D721Med (cell line): ENCODE measurements at regions not wholly inside any gene's neighbourhood (a gene's known extent, or its start where the extent isn't known, plus 50 kb on each side); places are given as distances from the start of the nearest gene placed in this dataset.

Experiments
- DNase-seq: peaks from one replicate; pipeline ENCODE4 v3.0.0; 2011; ENCODE audit warnings: low spot score; ENCODE audit not compliant: insufficient read length
- FAIRE-seq: peaks from 2 replicates; lab custom pipeline; 2011; peaks lifted over from hg19 to GRCh38; lab: Jason Lieb, UNC
- TF ChIP-seq, protein P1 (sequence below): IDR thresholded peaks from 2 replicates; pipeline ENCODE4 v1.5.1; 2012; ENCODE audit warnings: mild to moderate bottlenecking, control low read depth; ENCODE audit not compliant: insufficient read depth; ENCODE audit errors: missing control alignments

DNA sequence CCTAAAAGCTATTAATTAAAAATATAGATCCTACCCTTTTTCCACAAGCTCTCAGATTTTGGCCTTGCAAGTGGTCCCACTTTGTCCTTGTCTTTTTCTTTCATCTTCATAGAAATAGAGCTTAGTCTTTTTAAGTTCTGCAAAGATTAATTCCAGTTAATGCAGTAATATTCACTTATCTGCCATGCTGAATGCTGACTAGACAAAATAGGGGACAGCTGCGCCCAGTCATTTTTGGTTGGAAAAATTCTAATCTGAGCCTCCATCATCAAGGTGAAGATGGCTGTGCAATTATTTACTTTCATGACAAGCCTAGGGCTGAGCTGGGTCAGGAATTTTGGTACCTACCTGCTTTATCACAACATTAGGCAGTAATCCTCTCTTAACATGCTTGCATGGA is 241.3 kb upstream of the CXorf66 start:
- DNase-seq, result no peak
- TF ChIP-seq, protein P1, sequence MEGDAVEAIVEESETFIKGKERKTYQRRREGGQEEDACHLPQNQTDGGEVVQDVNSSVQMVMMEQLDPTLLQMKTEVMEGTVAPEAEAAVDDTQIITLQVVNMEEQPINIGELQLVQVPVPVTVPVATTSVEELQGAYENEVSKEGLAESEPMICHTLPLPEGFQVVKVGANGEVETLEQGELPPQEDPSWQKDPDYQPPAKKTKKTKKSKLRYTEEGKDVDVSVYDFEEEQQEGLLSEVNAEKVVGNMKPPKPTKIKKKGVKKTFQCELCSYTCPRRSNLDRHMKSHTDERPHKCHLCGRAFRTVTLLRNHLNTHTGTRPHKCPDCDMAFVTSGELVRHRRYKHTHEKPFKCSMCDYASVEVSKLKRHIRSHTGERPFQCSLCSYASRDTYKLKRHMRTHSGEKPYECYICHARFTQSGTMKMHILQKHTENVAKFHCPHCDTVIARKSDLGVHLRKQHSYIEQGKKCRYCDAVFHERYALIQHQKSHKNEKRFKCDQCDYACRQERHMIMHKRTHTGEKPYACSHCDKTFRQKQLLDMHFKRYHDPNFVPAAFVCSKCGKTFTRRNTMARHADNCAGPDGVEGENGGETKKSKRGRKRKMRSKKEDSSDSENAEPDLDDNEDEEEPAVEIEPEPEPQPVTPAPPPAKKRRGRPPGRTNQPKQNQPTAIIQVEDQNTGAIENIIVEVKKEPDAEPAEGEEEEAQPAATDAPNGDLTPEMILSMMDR, result no peak
- no peak for FAIRE-seq

DNA sequence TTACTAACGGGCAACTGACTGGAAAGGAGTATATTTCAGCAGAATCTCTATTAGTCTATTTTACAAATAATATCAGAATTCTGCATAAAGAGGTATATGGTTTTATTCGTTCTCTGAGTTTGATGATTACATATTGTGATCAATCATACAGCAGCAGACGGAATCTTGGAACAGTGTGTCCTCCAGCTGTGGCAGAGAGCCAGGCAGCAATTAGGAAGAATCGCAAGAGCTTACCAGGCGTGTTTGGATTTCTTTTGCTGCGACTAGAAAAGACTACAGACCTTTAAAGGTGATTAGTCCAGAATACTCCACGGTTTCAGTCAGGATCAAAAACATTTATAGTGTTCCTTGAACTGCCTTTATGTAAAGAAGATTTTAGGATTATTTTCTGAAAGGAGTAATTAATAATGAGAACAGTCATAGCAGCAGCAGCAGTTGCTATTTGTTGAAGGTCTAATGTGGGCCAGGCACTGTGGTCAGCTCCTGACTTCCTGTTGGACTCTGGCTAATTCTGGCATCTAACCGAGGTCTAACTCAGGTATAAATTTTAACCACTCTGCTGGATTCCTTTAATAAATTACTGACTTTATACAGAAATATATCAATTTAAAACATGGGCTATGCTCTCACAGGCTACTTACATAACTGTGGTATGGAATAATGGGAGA is 225.3 kb upstream of the CXorf66 start:
- TF ChIP-seq, protein P1, result no peak
- no peak for FAIRE-seq
- DNase-seq, result no peak

DNA sequence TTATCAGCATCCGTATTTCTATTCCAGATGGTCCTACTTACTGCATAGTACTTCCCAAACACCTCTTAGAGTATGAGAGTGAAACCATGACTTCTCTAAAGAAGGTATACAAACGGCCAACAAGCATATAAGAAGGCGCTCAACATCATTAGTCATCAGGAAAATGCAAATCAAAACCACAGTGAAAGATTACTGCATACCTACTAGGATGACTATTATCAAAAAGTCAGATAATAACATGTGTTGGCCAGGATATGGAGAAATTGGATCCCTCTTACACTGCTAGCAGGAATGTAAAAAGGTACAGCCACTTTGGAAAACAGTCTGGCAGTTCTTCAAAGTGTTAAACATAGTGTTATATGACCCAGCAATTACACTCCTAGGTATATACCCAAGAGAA is 215.3 kb upstream of the CXorf66 start:
- DNase-seq, result no peak
- no peak for FAIRE-seq
- TF ChIP-seq, protein P1, result no peak

DNA sequence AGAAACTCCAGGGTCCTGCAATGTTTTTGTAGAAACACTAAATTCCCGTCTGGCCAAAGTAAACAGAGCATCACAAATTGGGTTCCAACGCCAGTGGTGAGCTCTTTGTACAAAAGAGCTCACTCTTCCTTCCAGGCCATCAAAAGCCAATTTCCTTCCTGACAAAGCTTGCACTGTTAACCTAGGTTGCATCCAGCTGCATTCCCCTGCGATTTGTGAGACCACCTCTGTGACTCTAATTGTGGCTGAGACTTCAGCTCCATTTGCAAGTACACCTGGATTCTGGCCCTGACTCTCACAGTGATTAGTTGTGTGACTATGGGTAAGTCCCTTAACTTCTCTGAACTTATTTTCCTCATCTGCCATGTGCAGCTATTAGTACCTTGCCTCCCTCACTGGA is 212.5 kb upstream of the CXorf66 start:
- DNase-seq, result no peak
- FAIRE-seq, result no peak
- TF ChIP-seq, protein P1, result no peak

DNA sequence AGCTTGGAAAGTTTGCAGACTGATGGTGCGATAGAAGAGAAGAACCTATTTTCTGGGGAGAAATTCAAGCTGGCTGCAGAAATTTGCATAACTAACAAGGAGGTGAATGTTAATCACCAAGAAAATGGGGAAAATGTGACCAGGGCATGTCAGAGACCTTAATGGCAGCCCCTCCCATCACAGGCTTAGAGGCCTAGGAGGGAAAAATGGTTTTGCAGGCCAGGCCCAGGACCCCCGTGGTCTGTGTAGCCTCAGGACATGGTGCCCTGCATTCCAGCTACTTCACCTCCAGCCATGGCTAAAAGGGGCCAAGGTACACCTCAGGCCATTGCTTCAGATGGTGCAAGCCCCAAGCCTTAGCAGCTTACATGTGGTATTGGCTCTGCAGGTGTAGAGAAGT is 207.1 kb upstream of the CXorf66 start:
- FAIRE-seq, result no peak
- TF ChIP-seq, protein P1, result no peak
- DNase-seq, result no peak

DNA sequence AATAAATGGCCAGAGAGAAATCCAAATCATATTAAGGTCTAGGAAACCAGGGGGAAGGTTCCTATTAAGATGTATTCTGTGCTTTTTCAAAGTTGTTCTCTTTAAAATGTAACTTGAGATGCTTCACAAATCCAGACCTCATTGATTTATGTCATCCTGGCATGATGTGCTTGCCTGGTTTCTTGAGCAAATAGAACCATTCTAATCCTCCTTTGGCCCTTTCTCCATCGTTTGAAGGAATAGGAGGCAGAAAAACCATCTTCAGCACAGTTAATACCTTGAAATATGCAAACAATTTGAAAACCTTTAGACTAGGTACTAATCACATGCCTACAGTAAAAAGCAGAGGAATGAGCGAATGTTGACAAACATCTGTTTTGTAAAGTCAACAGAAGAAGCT is 202.2 kb upstream of the CXorf66 start:
- no peak for FAIRE-seq
- TF ChIP-seq, protein P1, result no peak
- no peak for DNase-seq

DNA sequence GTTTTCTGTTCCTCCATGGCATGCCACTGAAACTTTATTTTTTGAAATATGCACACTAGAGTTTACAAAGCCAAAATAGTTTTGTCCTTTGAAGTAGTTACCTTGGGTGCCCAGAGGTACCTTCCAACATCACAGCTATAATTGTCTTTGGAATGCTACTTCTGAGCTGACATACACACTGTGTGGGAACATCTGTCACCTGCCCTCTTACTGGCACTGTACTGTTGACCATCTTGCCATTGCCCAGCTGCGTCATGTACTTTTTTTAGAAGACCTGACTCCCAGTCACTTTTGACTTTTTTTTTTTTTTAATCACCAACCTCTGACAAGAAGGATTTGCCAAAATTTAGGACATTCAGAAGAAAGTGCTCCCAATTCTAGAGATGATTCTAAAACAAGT is 200.5 kb upstream of the CXorf66 start:
- DNase-seq (no peak), FAIRE-seq (no peak)
- TF ChIP-seq, protein P1, result no peak
